ENCODE measurements at regions not wholly inside any gene's neighbourhood (a gene's known extent, or its start where the extent isn't known, plus 50 kb on each side); places are given as distances from the start of the nearest gene placed in this dataset.

- TF ChIP-seq TAF1 (IDR thresholded peaks at IDR 0.05; ENCODE audit: low read depth) (no peak), MAX (IDR thresholded peaks at IDR 0.05) (no peak), RAD21 (IDR thresholded peaks at IDR 0.05; ENCODE audit: low read depth) (no peak), CEBPB (IDR thresholded peaks at IDR 0.05) (no peak), TEAD4 (IDR thresholded peaks at IDR 0.05) (no peak), EP300 (IDR thresholded peaks at IDR 0.05; ENCODE audit: borderline replicate concordance) (no peak), FOXM1 (IDR thresholded peaks at IDR 0.05; ENCODE audit: borderline replicate concordance, low read depth) (no peak), TCF12 (IDR thresholded peaks at IDR 0.05; ENCODE audit: low read depth) (no peak), ZBTB7A (IDR thresholded peaks at IDR 0.05; ENCODE audit: low read depth) (no peak), EGR1 (IDR thresholded peaks at IDR 0.05) (no peak), YY1 (IDR thresholded peaks at IDR 0.05; ENCODE audit: low read depth) (no peak), NFIC (IDR thresholded peaks at IDR 0.05) (no peak), CREB1 (IDR thresholded peaks at IDR 0.05; ENCODE audit: low read depth) (no peak)
- TF ChIP-seq, protein P1, sequence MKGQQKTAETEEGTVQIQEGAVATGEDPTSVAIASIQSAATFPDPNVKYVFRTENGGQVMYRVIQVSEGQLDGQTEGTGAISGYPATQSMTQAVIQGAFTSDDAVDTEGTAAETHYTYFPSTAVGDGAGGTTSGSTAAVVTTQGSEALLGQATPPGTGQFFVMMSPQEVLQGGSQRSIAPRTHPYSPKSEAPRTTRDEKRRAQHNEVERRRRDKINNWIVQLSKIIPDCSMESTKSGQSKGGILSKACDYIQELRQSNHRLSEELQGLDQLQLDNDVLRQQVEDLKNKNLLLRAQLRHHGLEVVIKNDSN (IDR thresholded peaks at IDR 0.05) = no peak
Measured at GRCh38 chr12:94726236-94726835, 76.0 kb upstream of the TMCC3 start.

GRCh38 chr12:94725375-94726168 lies 75.2 kb upstream of the TMCC3 start:
- TF ChIP-seq YY1 (IDR thresholded peaks at IDR 0.05; ENCODE audit: low read depth) (no peak), REST (IDR thresholded peaks at IDR 0.05; ENCODE audit: low read depth) (no peak), CREB1 (IDR thresholded peaks at IDR 0.05; ENCODE audit: low read depth) (no peak), MAX (IDR thresholded peaks at IDR 0.05) (no peak), TEAD4 (IDR thresholded peaks at IDR 0.05) (no peak), FOXM1 (IDR thresholded peaks at IDR 0.05; ENCODE audit: borderline replicate concordance, low read depth) (no peak), ZBTB7A (IDR thresholded peaks at IDR 0.05; ENCODE audit: low read depth) (no peak), CEBPB (IDR thresholded peaks at IDR 0.05) (no peak), NFIC (IDR thresholded peaks at IDR 0.05) (no peak), EGR1 (IDR thresholded peaks at IDR 0.05) (no peak), TAF1 (IDR thresholded peaks at IDR 0.05; ENCODE audit: low read depth) (no peak), TCF12 (IDR thresholded peaks at IDR 0.05; ENCODE audit: low read depth) (no peak), RAD21 (IDR thresholded peaks at IDR 0.05; ENCODE audit: low read depth) (no peak), EP300 (IDR thresholded peaks at IDR 0.05; ENCODE audit: borderline replicate concordance) (no peak)
- TF ChIP-seq, protein P1 (IDR thresholded peaks at IDR 0.05) = no peak

GRCh38 chr12:94722664-94723063 lies 72.3 kb upstream of the TMCC3 start:
- no peak for TF ChIP-seq EGR1 (IDR thresholded peaks at IDR 0.05)
- TF ChIP-seq REST (IDR thresholded peaks at IDR 0.05; ENCODE audit: low read depth) = no peak
- no peak for TF ChIP-seq TAF1 (IDR thresholded peaks at IDR 0.05; ENCODE audit: low read depth)
- no peak for TF ChIP-seq CREB1 (IDR thresholded peaks at IDR 0.05; ENCODE audit: low read depth)
- TF ChIP-seq RAD21 (IDR thresholded peaks at IDR 0.05; ENCODE audit: low read depth) = no peak
- no peak for TF ChIP-seq MAX (IDR thresholded peaks at IDR 0.05)
- no peak for TF ChIP-seq NFIC (IDR thresholded peaks at IDR 0.05)
- TF ChIP-seq TCF12 (IDR thresholded peaks at IDR 0.05; ENCODE audit: low read depth) = no peak
- TF ChIP-seq CEBPB (IDR thresholded peaks at IDR 0.05) = no peak
- TF ChIP-seq, protein P1 (IDR thresholded peaks at IDR 0.05) = no peak
- no peak for TF ChIP-seq YY1 (IDR thresholded peaks at IDR 0.05; ENCODE audit: low read depth)
- TF ChIP-seq TEAD4 (IDR thresholded peaks at IDR 0.05) = no peak
- TF ChIP-seq ZBTB7A (IDR thresholded peaks at IDR 0.05; ENCODE audit: low read depth) = no peak
- no peak for TF ChIP-seq FOXM1 (IDR thresholded peaks at IDR 0.05; ENCODE audit: borderline replicate concordance, low read depth)

- TF ChIP-seq TCF12 (IDR thresholded peaks at IDR 0.05; ENCODE audit: low read depth) (no peak), EP300 (IDR thresholded peaks at IDR 0.05; ENCODE audit: borderline replicate concordance) (no peak), FOXM1 (IDR thresholded peaks at IDR 0.05; ENCODE audit: borderline replicate concordance, low read depth) (no peak), REST (IDR thresholded peaks at IDR 0.05; ENCODE audit: low read depth) (no peak), MAX (IDR thresholded peaks at IDR 0.05) (no peak), ZBTB7A (IDR thresholded peaks at IDR 0.05; ENCODE audit: low read depth) (no peak), TAF1 (IDR thresholded peaks at IDR 0.05; ENCODE audit: low read depth) (no peak), CREB1 (IDR thresholded peaks at IDR 0.05; ENCODE audit: low read depth) (no peak), TEAD4 (IDR thresholded peaks at IDR 0.05) (no peak), YY1 (IDR thresholded peaks at IDR 0.05; ENCODE audit: low read depth) (no peak)
Measured at GRCh38 chr12:94721173-94721572, 70.8 kb upstream of the TMCC3 start.

All from Ishikawa (cell line).